Left ventricle myocardium inferior (tissue), 1 donor: ENCODE measurements at regions not wholly inside any gene's neighbourhood (a gene's known extent, or its start where the extent isn't known, plus 50 kb on each side); places are given as distances from the start of the nearest gene placed in this dataset.
"Not testable (repeated sequence)": the region's sequence is repeated elsewhere in the genome, so short reads cannot be mapped to it uniquely, and the experiment has no call there.

Source experiments
- DNase-seq: peaks from one replicate; pipeline ENCODE4 v3.0.0-alpha.2; 2020
- H3K27ac ChIP-seq: fragments of 200-600 bp; replicated peaks from 2 replicates; pipeline ENCODE4 v1.8.0; 2021
- H3K27me3 ChIP-seq: fragments of 200-600 bp; 2 replicates; pipeline ENCODE4 v1.8.0; 2021; ENCODE audit warnings: low read depth
- H3K36me3 ChIP-seq: fragments of 200-600 bp; 2 replicates; pipeline ENCODE4 v1.8.0; 2021
- H3K4me1 ChIP-seq: fragments of 200-600 bp; 2 replicates; pipeline ENCODE4 v1.8.0; 2021
- H3K4me3 ChIP-seq: fragments of 200-600 bp; 2 replicates; pipeline ENCODE4 v1.8.0; 2021; ENCODE audit warnings: mild to moderate bottlenecking, moderate library complexity
- H3K9me3 ChIP-seq: fragments of 200-600 bp; replicated peaks from 2 replicates; pipeline ENCODE4 v1.8.0; 2021
- intact Hi-C: fragments of 100-400 bp; cut with micrococcal nuclease; formaldehyde crosslinking; loops from one replicate; pipeline ENCODE4 v1.11.0; 2022
- TF ChIP-seq, protein P1 (sequence below): fragments of 200-600 bp; IDR thresholded peaks from 2 replicates; pipeline ENCODE4 v1.8.0; 2021; ENCODE audit warnings: antibody characterized with exemption, mild to moderate bottlenecking, borderline replicate concordance
- donor health status: DM: no; HTN: yes; CAD: no; lungs with severe emphysema.

GRCh38 chr3:107465064-107465631 lies 57.6 kb upstream of the BBX start:
- Histone ChIP-seq H3K36me3 (no peaks in the 10 kb centered on the region), H3K27ac (no peak overlapping the region), H3K9me3 (no peaks in the 10 kb centered on the region), H3K4me1 (no peaks in the 10 kb centered on the region), H3K27me3 (no peaks in the 10 kb centered on the region), H3K4me3 (no peak overlapping the region)
- no peak for DNase-seq
- TF ChIP-seq, protein P1, sequence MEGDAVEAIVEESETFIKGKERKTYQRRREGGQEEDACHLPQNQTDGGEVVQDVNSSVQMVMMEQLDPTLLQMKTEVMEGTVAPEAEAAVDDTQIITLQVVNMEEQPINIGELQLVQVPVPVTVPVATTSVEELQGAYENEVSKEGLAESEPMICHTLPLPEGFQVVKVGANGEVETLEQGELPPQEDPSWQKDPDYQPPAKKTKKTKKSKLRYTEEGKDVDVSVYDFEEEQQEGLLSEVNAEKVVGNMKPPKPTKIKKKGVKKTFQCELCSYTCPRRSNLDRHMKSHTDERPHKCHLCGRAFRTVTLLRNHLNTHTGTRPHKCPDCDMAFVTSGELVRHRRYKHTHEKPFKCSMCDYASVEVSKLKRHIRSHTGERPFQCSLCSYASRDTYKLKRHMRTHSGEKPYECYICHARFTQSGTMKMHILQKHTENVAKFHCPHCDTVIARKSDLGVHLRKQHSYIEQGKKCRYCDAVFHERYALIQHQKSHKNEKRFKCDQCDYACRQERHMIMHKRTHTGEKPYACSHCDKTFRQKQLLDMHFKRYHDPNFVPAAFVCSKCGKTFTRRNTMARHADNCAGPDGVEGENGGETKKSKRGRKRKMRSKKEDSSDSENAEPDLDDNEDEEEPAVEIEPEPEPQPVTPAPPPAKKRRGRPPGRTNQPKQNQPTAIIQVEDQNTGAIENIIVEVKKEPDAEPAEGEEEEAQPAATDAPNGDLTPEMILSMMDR, result no peak
- intact Hi-C loops, result no loop called here

- no peak overlapping the region for H3K4me3 ChIP-seq
- no peak overlapping the region for H3K27ac ChIP-seq
- peaks cover 19% of the 10 kb centered on the region for H3K9me3 ChIP-seq
- no peak for DNase-seq
- no peaks in the 10 kb centered on the region for H3K36me3 ChIP-seq
- no peaks in the 10 kb centered on the region for H3K4me1 ChIP-seq
- TF ChIP-seq, protein P1, result no peak
- intact Hi-C loops, result no loop called here
- H3K27me3 ChIP-seq, result no peaks in the 10 kb centered on the region
Measured at GRCh38 chr3:107468782-107469181, 54.0 kb upstream of the BBX start.

GRCh38 chr3:107470496-107470895 lies 52.3 kb upstream of the BBX start:
- intact Hi-C loops, DNase-seq, H3K27me3 ChIP-seq, H3K4me3 ChIP-seq, H3K4me1 ChIP-seq, H3K36me3 ChIP-seq, H3K27ac ChIP-seq: not testable (repeated sequence)
- H3K9me3 ChIP-seq, result peaks cover 25% of the 10 kb centered on the region
